Neuronal stem cell (in vitro differentiated cells): ENCODE measurements at regions not wholly inside any gene's neighbourhood (a gene's known extent, or its start where the extent isn't known, plus 50 kb on each side); places are given as distances from the start of the nearest gene placed in this dataset.
A peak's percentile ranks its signal among the peaks of the same experiment; 100 is the strongest.

Experiments
- DNase-seq: peaks from one replicate; pipeline ENCODE4 v3.0.0-alpha.2; 2013; ENCODE audit warnings: low spot score
- H2AFZ ChIP-seq: one replicate; pipeline ENCODE4 v1.6.1; 2013; ENCODE audit warnings: mild to moderate bottlenecking, low read length, inconsistent platforms
- H2AK5ac ChIP-seq: 2 replicates; pipeline ENCODE4 v1.6.1; 2013; ENCODE audit warnings: low read depth, mild to moderate bottlenecking, inconsistent platforms, low read length, moderate library complexity, mixed read lengths
- H2BK120ac ChIP-seq: 2 replicates; pipeline ENCODE4 v1.6.1; 2013; ENCODE audit warnings: low read depth, mild to moderate bottlenecking, inconsistent platforms, low read length, moderate library complexity, mixed read lengths
- H2BK12ac ChIP-seq: one replicate; pipeline ENCODE4 v1.6.1; 2013; ENCODE audit warnings: low read length, inconsistent platforms
- H2BK15ac ChIP-seq: 2 replicates; pipeline ENCODE4 v1.6.1; 2013; ENCODE audit warnings: mild to moderate bottlenecking, low read length, inconsistent platforms, mixed read lengths
- H2BK5ac ChIP-seq: one replicate; pipeline ENCODE4 v1.6.1; 2013; ENCODE audit warnings: inconsistent platforms, mild to moderate bottlenecking, low read length, moderate library complexity
- H3K14ac ChIP-seq: one replicate; pipeline ENCODE4 v1.6.1; 2013; ENCODE audit warnings: low read length, inconsistent platforms
- H3K18ac ChIP-seq: 2 replicates; pipeline ENCODE4 v1.6.1; 2013; ENCODE audit warnings: low read length, inconsistent platforms
- H3K23ac ChIP-seq: 2 replicates; pipeline ENCODE4 v1.6.1; 2013; ENCODE audit warnings: low read depth, mild to moderate bottlenecking, mixed read lengths, low read length, inconsistent platforms; ENCODE audit not compliant: poor library complexity
- H3K27ac ChIP-seq: replicated peaks from 3 replicates; pipeline ENCODE4 v1.5.1; 2013; ENCODE audit warnings: low read length, inconsistent platforms
- H3K27me3 ChIP-seq, 3 experiments: 2 replicates each; pipeline ENCODE4 v1.6.1; 2013; ENCODE audit warnings: low read length in 3 of 3, mild to moderate bottlenecking in 2 of 3, inconsistent platforms in 1 of 3, low read depth in 1 of 3, mixed read lengths in 1 of 3, moderate library complexity in 1 of 3; ENCODE audit not compliant: control insufficient read depth in 3 of 3, insufficient read depth in 3 of 3
- H3K36me3 ChIP-seq, 2 donors: replicated peaks in 1 of 2; 2 replicates each; pipeline ENCODE4 v1.6.1; 2013; ENCODE audit warnings: low read length in 2 of 2; ENCODE audit not compliant: control insufficient read depth in 2 of 2, insufficient read depth in 2 of 2
- H3K4ac ChIP-seq: 2 replicates; pipeline ENCODE4 v1.6.1; 2013; ENCODE audit warnings: inconsistent platforms, mild to moderate bottlenecking, low read length, moderate library complexity
- H3K4me1 ChIP-seq, 2 donors: 1 replicate in 1 of 2; 2 replicates in 1 of 2; pipeline ENCODE4 v1.6.1; 2013; ENCODE audit warnings: low read length in 2 of 2, low read depth in 1 of 2; ENCODE audit not compliant: control insufficient read depth in 2 of 2, insufficient read depth in 1 of 2
- H3K4me2 ChIP-seq: one replicate; pipeline ENCODE4 v1.6.1; 2013; ENCODE audit warnings: mild to moderate bottlenecking, low read length, inconsistent platforms; ENCODE audit not compliant: insufficient read depth, poor library complexity, severe bottlenecking
- H3K4me3 ChIP-seq, 2 donors: 2 replicates each; pipeline ENCODE4 v1.5.1; 2013; ENCODE audit warnings: low read length in 2 of 2, mild to moderate bottlenecking in 2 of 2, inconsistent platforms in 1 of 2, moderate library complexity in 1 of 2
- H3K79me1 ChIP-seq: one replicate; pipeline ENCODE4 v1.6.1; 2013; ENCODE audit warnings: low read depth, mild to moderate bottlenecking, inconsistent platforms, low read length, moderate library complexity
- H3K9ac ChIP-seq: one replicate; pipeline ENCODE4 v1.6.1; 2013; ENCODE audit warnings: mild to moderate bottlenecking, low read depth, low read length, inconsistent platforms; ENCODE audit not compliant: poor library complexity
- H3K9me3 ChIP-seq, 2 donors: replicated peaks in 1 of 2; 2 replicates each; pipeline versions ENCODE3 to v1.6.1; 2013; ENCODE audit warnings: low read length in 2 of 2, mild to moderate bottlenecking in 2 of 2, inconsistent platforms in 1 of 2, low read depth in 1 of 2, mixed read lengths in 1 of 2, moderate library complexity in 1 of 2; ENCODE audit not compliant: control insufficient read depth in 2 of 2, insufficient read depth in 1 of 2
- H4K8ac ChIP-seq: one replicate; pipeline ENCODE4 v1.6.1; 2013; ENCODE audit warnings: low read depth, mild to moderate bottlenecking, inconsistent platforms, low read length, moderate library complexity
- H4K91ac ChIP-seq: one replicate; pipeline ENCODE4 v1.6.1; 2013; ENCODE audit warnings: low read length, low read depth, mild to moderate bottlenecking, inconsistent platforms; ENCODE audit not compliant: poor library complexity
- WGBS, 2 donors: extraction: QIAGEN DNeasy Blood & Tissue Kit; methylation state at CpG; one replicate each; pipeline ENCODE4 v1.1.7; 2013; ENCODE audit warnings: missing lambda C conversion rate in 2 of 2, mixed read lengths in 1 of 2; ENCODE audit not compliant: insufficient read length in 2 of 2, insufficient replicate concordance in 1 of 2; ENCODE audit errors: extremely low coverage in 2 of 2; 5-methylcytosine and 5-hydroxymethylcytosine counted together

DNA sequence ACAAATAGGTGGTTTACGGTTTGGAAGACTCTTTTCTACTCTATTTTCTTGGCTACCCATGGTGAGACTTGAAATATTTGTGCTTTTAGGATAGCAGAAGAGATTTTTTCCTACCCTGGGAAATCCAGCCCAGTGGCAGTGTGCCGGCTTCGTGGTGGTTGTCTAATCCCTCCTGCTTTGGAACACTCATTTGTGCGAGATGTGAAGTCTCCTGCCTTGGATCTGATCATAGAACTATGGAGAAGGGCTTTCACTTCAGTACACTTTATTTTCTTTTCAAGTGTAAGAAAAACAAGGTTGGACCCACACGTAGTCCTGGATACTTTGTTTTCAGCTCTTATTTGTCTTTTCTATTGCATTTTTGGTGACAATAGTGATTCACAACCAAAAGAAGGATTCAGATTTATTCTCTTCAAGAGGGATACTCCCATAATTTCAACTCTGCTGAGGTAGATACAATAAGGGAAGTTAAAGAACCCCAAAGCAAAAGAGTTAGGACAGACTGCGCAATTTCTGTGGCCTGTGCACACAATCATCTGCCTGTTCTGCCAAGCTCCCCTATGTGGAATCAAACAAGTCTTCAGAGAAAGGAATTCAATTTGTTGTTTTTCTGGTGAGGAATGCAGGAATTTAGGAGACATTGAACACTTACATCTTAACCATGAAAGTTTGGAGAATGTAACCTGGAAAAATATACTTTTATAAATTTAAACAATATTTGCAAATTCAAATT, 413.2 kb downstream of the GJA1 start:
- H3K4ac ChIP-seq, result no peak overlapping the region
- WGBS, 2 donors, result no CpG with 5 or more reads among the region's 6 CpGs
- no peak overlapping the region for H4K91ac ChIP-seq
- peaks cover 0 to 3% of the 10 kb centered on the region in 2 donors for H3K9me3 ChIP-seq
- H3K79me1 ChIP-seq, result no peaks in the 10 kb centered on the region
- no peak overlapping the region for H2BK15ac ChIP-seq
- H3K4me3 ChIP-seq, result no peak overlapping the region
- no peak overlapping the region for H3K4me2 ChIP-seq
- no peak overlapping the region for H3K9ac ChIP-seq
- H3K27ac ChIP-seq, result no peak overlapping the region
- no peaks in the 10 kb centered on the region for H3K27me3 ChIP-seq
- no peak overlapping the region for H2AK5ac ChIP-seq
- DNase-seq, result no peak
- no peak overlapping the region for H3K23ac ChIP-seq
- H4K8ac ChIP-seq, result no peak overlapping the region
- H2BK5ac ChIP-seq, result no peak overlapping the region
- H2BK12ac ChIP-seq, result no peak overlapping the region
- H3K18ac ChIP-seq, result no peak overlapping the region
- H3K4me1 ChIP-seq, result peaks cover 0 to 9% of the 10 kb centered on the region in 2 donors
- no peak overlapping the region for H2BK120ac ChIP-seq
- no peak overlapping the region for H3K14ac ChIP-seq
- H2AFZ ChIP-seq, result peak overlapping the region; percentile 53
- no peaks in the 10 kb centered on the region for H3K36me3 ChIP-seq

DNA sequence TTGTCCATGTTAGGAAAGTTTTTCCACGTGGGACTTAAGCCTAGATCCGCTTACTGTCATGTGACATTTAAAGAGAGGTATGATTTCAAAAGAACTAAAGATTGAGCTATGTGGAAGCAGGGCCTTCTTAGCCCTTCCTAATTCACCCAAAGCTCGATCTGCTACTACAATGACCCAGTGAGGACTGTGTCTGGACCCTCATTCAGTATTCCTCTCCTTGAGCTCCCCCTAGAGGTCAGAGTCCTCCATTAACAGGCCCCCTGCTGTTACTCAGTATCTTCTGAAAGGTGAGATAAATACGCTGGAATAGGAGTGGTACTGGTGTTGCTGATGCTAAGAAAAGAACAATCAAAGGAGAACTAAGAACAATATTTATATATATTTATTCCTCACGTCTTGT, 414.0 kb downstream of the GJA1 start:
- H3K23ac ChIP-seq, result no peak overlapping the region
- WGBS, 2 donors, result no CpG with 5 or more reads among the region's 5 CpGs
- H3K9ac ChIP-seq, result no peak overlapping the region
- H3K4me1 ChIP-seq, result peaks cover 2 to 13% of the 10 kb centered on the region in 2 donors
- H3K36me3 ChIP-seq, result no peaks in the 10 kb centered on the region
- no peak overlapping the region for H3K18ac ChIP-seq
- no peak overlapping the region for H4K91ac ChIP-seq
- DNase-seq, result peak; percentile 75
- no peak overlapping the region for H3K4ac ChIP-seq
- no peaks in the 10 kb centered on the region for H3K27me3 ChIP-seq
- H2BK12ac ChIP-seq, result no peak overlapping the region
- H3K27ac ChIP-seq, result no peak overlapping the region
- no peak overlapping the region for H2AK5ac ChIP-seq
- H4K8ac ChIP-seq, result no peak overlapping the region
- H2AFZ ChIP-seq, result peak overlapping the region; percentile 39
- H3K4me3 ChIP-seq, result no peak overlapping the region
- H3K4me2 ChIP-seq, result no peak overlapping the region
- H2BK5ac ChIP-seq, result no peak overlapping the region
- no peak overlapping the region for H2BK120ac ChIP-seq
- H3K9me3 ChIP-seq, result peaks cover 0 to 3% of the 10 kb centered on the region in 2 donors
- no peak overlapping the region for H2BK15ac ChIP-seq
- no peaks in the 10 kb centered on the region for H3K79me1 ChIP-seq
- no peak overlapping the region for H3K14ac ChIP-seq

DNA sequence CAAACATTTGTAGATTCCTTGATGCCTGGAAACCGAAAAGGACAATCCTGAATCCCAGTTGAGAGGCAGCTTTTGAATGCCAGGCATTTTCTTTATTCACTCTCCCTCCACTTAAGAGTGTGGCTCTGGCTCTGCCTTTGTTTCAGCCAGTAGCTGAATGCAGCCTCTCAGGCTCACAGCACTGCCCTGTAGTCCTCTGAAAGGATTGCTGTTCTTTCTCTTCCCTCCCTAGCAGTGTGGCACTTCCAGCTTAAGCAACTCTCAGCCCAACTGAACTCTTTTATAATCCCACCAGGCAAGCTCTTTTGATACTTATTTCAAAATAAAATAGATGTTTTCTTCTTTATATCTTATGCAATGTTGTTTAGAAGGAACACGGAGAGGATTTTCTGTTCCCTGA, 415.6 kb downstream of the GJA1 start:
- no CpG with 5 or more reads among the region's 2 CpGs for WGBS, 2 donors
- H4K8ac ChIP-seq, result no peak overlapping the region

DNA sequence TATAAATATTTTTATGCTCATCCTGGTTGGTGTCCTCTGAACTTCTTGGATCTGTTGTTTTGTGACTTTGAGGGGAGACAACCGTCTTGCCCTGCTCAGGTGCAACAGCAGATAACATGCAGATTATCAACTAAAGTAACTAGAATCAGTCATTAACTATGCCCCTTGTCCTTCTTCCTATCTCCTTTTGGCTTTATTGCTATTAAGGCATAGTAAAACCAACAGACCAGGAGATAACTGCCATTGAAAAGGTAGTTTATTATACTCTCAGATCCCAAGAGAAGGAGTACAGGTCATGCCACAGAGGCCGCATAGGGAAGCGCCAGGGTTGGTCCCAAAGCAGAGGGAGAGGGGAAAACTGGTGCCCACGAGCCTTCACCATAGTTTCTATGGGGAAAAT, 418.2 kb downstream of the GJA1 start:
- Histone ChIP-seq H3K9me3 (peaks cover 0 to 5% of the 10 kb centered on the region in 2 donors), H3K9ac (no peak overlapping the region), H2AFZ (no peak overlapping the region), H3K27me3 (no peaks in the 10 kb centered on the region), H2BK5ac (no peak overlapping the region), H3K79me1 (no peaks in the 10 kb centered on the region), H3K4me3 (no peak overlapping the region), H3K4ac (no peak overlapping the region), H3K27ac (no peak overlapping the region), H3K23ac (no peak overlapping the region), H2AK5ac (no peak overlapping the region), H3K36me3 (no peaks in the 10 kb centered on the region), H3K4me2 (no peak overlapping the region), H2BK120ac (no peak overlapping the region), H4K8ac (no peak overlapping the region), H3K14ac (no peak overlapping the region), H2BK15ac (no peak overlapping the region), H3K18ac (no peak overlapping the region), H2BK12ac (no peak overlapping the region), H3K4me1 (peaks cover 2 to 11% of the 10 kb centered on the region in 2 donors), H4K91ac (no peak overlapping the region)
- DNase-seq, result no peak
- no CpG with 5 or more reads among the region's 4 CpGs for WGBS, 2 donors

More for the DNA sequence above, 415.6 kb downstream of the GJA1 start:
- Histone ChIP-seq H3K36me3 (no peaks in the 10 kb centered on the region), H3K4me3 (no peak overlapping the region), H2BK12ac (no peak overlapping the region), H3K27ac (peak overlapping the region; percentile 90), H3K14ac (no peak overlapping the region), H2BK5ac (no peak overlapping the region), H2AK5ac (no peak overlapping the region), H3K23ac (no peak overlapping the region), H2BK15ac (no peak overlapping the region), H3K4me1 (peaks cover 2 to 13% of the 10 kb centered on the region in 2 donors), H2AFZ (peak overlapping the region; percentile 27), H3K18ac (no peak overlapping the region), H4K91ac (no peak overlapping the region), H3K4ac (no peak overlapping the region), H3K9ac (no peak overlapping the region), H3K4me2 (no peak overlapping the region), H3K79me1 (no peaks in the 10 kb centered on the region), H2BK120ac (no peak overlapping the region), H3K27me3 (no peaks in the 10 kb centered on the region), H3K9me3 (peaks cover 0 to 3% of the 10 kb centered on the region in 2 donors)
- DNase-seq, result peak; percentile 82
